MM.1S (cell line): ENCODE measurements at regions not wholly inside any gene's neighbourhood (a gene's known extent, or its start where the extent isn't known, plus 50 kb on each side); places are given as distances from the start of the nearest gene placed in this dataset.

ENCODE experiments used
- DNase-seq: peaks from one replicate; pipeline ENCODE4 v3.0.0-alpha.2; 2015
- H2AFZ ChIP-seq: fragments of 300-600 bp; sonication (generic); 2 replicates; pipeline ENCODE4 v1.6.0; 2016; ENCODE audit warnings: antibody characterized with exemption, low read length
- H3F3A ChIP-seq: fragments of 300-600 bp; sonication (generic); 2 replicates; pipeline ENCODE4 v1.6.1; 2016; ENCODE audit warnings: mild to moderate bottlenecking, antibody characterized with exemption, low read length, moderate library complexity, mixed read lengths; ENCODE audit not compliant: insufficient read depth
- H3K27ac ChIP-seq: fragments of 300-600 bp; sonication (generic); 2 replicates; pipeline ENCODE4 v1.5.1; 2016; ENCODE audit warnings: mild to moderate bottlenecking, low read length
- H3K27me3 ChIP-seq: fragments of 300-600 bp; sonication (generic); replicated peaks from 2 replicates; pipeline ENCODE4 v1.6.0; 2016; ENCODE audit warnings: low read length; ENCODE audit not compliant: insufficient read depth
- H3K36me3 ChIP-seq: fragments of 300-600 bp; sonication (generic); replicated peaks from 2 replicates; pipeline ENCODE4 v1.6.1; 2016; ENCODE audit warnings: mild to moderate bottlenecking, low read length, mixed read lengths; ENCODE audit not compliant: insufficient read depth
- H3K4me1 ChIP-seq: fragments of 300-600 bp; sonication (generic); 2 replicates; pipeline ENCODE4 v1.6.1; 2016; ENCODE audit warnings: low read length, mixed read lengths
- H3K4me2 ChIP-seq: fragments of 300-600 bp; sonication (generic); 2 replicates; pipeline ENCODE4 v1.6.0; 2016; ENCODE audit warnings: low read depth, low read length
- H3K4me3 ChIP-seq: fragments of 300-600 bp; sonication (generic); 2 replicates; pipeline ENCODE4 v1.5.1; 2016; ENCODE audit warnings: low read length, mixed read lengths
- H3K79me2 ChIP-seq: fragments of 300-600 bp; sonication (generic); 2 replicates; pipeline ENCODE4 v1.6.1; 2016; ENCODE audit warnings: mixed run types, low read length, mixed read lengths
- H3K9ac ChIP-seq: fragments of 300-600 bp; sonication (generic); 2 replicates; pipeline ENCODE4 v1.6.1; 2016; ENCODE audit warnings: low read length, mixed read lengths
- H3K9me2 ChIP-seq: fragments of 300-600 bp; sonication (generic); replicated peaks from 2 replicates; pipeline ENCODE4 v1.6.1; 2016; ENCODE audit warnings: mild to moderate bottlenecking, low read length, mixed read lengths; ENCODE audit not compliant: insufficient read depth
- H3K9me3 ChIP-seq: fragments of 300-600 bp; sonication (generic); replicated peaks from 2 replicates; pipeline ENCODE4 v1.6.1; 2016; ENCODE audit warnings: mild to moderate bottlenecking, low read length, mixed read lengths; ENCODE audit not compliant: insufficient read depth
- H4K20me1 ChIP-seq: fragments of 300-600 bp; sonication (generic); 2 replicates; pipeline ENCODE4 v1.6.1; 2016; ENCODE audit warnings: mild to moderate bottlenecking, low read length, moderate library complexity, mixed read lengths; ENCODE audit not compliant: insufficient read depth
- EZH2 ChIP-seq: fragments of 300-600 bp; sonication (generic); optimal IDR thresholded peaks from 2 replicates; pipeline ENCODE3; 2017; ENCODE audit warnings: low read depth, mild to moderate bottlenecking, antibody characterized with exemption, low read length, mixed read lengths
- EZH2phosphoT487 ChIP-seq: fragments of 300-600 bp; sonication (generic); IDR thresholded peaks from 2 replicates; pipeline ENCODE4 v1.6.1; 2018; ENCODE audit warnings: antibody characterized with exemption, low read length
- TF ChIP-seq, protein P1 (sequence below): fragments of 300-600 bp; sonication (generic); IDR thresholded peaks from 2 replicates; pipeline ENCODE4 v1.5.1; 2016; ENCODE audit warnings: antibody characterized with exemption, low read length, mixed read lengths

DNA sequence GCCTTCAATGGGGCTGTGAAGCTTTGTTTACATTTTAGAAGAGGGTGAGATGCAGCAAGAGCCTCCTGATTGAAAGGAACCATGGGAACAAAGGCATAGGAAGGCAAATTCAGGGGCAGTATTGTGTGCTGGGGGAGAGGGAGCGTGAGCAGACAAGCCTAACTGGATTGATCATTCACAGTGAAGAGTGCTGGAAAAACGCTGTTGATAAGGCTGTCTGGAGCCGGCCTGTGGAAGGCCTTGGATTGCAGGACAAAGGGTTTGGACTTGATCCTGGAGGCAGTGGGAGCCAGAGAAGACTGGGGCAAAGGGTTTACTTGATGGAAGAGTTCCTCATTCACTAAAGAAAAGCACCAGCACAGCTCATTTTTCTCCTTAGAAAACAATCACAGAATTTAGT, 160.5 kb downstream of the PAH start:
- no peaks in the 10 kb centered on the region for H3K9me3 ChIP-seq
- no peak overlapping the region for H2AFZ ChIP-seq

DNA sequence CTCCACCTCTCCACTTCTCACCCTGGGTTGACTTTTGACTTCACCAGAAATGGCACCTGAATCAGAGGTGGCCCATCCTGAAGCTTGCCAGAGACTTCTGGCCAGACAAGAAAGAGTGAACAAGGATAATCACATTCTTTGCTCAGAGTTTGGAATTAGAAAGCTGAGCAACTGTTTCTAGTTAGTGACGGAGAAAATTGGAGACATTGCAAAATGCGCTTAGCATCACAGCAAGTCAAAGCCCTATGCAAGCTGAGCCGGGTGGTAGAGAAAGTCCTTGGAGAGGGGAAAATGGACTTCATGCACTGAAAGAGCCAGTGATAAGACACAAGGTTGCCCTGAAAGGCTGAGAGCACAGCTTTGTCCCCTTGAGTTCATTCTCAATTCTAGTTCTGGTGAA, 161.8 kb downstream of the PAH start:
- Histone ChIP-seq H2AFZ (no peak overlapping the region), H3K79me2 (no peaks in the 10 kb centered on the region), H3K9me2 (no peaks in the 10 kb centered on the region), H3K9me3 (no peaks in the 10 kb centered on the region), H3K4me1 (no peaks in the 10 kb centered on the region), H3F3A (no peaks in the 10 kb centered on the region), H4K20me1 (no peaks in the 10 kb centered on the region), H3K9ac (no peak overlapping the region), H3K36me3 (no peaks in the 10 kb centered on the region), H3K27ac (no peak overlapping the region), H3K27me3 (no peaks in the 10 kb centered on the region), H3K4me3 (no peak overlapping the region), H3K4me2 (no peak overlapping the region)
- no peak for DNase-seq
- TF ChIP-seq EZH2phosphoT487 (no peak), EZH2 (no peak)
- TF ChIP-seq, protein P1, sequence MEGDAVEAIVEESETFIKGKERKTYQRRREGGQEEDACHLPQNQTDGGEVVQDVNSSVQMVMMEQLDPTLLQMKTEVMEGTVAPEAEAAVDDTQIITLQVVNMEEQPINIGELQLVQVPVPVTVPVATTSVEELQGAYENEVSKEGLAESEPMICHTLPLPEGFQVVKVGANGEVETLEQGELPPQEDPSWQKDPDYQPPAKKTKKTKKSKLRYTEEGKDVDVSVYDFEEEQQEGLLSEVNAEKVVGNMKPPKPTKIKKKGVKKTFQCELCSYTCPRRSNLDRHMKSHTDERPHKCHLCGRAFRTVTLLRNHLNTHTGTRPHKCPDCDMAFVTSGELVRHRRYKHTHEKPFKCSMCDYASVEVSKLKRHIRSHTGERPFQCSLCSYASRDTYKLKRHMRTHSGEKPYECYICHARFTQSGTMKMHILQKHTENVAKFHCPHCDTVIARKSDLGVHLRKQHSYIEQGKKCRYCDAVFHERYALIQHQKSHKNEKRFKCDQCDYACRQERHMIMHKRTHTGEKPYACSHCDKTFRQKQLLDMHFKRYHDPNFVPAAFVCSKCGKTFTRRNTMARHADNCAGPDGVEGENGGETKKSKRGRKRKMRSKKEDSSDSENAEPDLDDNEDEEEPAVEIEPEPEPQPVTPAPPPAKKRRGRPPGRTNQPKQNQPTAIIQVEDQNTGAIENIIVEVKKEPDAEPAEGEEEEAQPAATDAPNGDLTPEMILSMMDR, result no peak

More for the DNA sequence above, 160.5 kb downstream of the PAH start:
- Histone ChIP-seq H3K9ac (no peak overlapping the region), H3K79me2 (no peaks in the 10 kb centered on the region), H3K27me3 (no peaks in the 10 kb centered on the region), H3K36me3 (no peaks in the 10 kb centered on the region), H3K27ac (no peak overlapping the region), H3K4me3 (no peak overlapping the region), H3F3A (no peaks in the 10 kb centered on the region), H4K20me1 (no peaks in the 10 kb centered on the region), H3K4me2 (no peak overlapping the region), H3K4me1 (no peaks in the 10 kb centered on the region), H3K9me2 (no peaks in the 10 kb centered on the region)
- no peak for TF ChIP-seq EZH2
- DNase-seq, result no peak

DNA sequence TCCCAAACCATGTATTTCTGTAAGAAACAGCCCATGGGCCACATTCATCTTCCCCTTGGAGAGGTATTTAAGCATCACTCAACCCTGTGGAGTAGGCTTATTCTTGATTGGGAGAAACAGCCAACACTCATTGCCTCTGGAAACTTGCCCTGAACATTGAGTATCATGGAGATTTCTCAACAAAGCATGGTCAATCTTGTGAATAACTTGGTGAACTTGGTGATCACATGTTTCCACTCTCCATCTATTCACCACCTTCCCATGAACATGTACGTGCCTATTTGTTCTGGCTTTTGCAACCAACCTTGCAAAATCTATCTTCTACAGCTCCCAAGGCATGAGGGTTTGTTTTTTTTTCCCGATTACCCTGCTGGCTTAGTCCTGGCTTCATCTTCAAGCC, 163.2 kb downstream of the PAH start:
- no peak for TF ChIP-seq EZH2
- TF ChIP-seq, protein P1, result no peak
- TF ChIP-seq EZH2phosphoT487, result no peak
- DNase-seq, result no peak
- H3K9ac ChIP-seq, result no peak overlapping the region
- H3K4me2 ChIP-seq, result no peak overlapping the region
- no peaks in the 10 kb centered on the region for H3K79me2 ChIP-seq
- no peaks in the 10 kb centered on the region for H3K9me2 ChIP-seq
- no peak overlapping the region for H3K4me3 ChIP-seq
- H3K9me3 ChIP-seq, result no peaks in the 10 kb centered on the region
- H2AFZ ChIP-seq, result no peak overlapping the region
- no peaks in the 10 kb centered on the region for H3F3A ChIP-seq
- no peaks in the 10 kb centered on the region for H4K20me1 ChIP-seq
- no peak overlapping the region for H3K27ac ChIP-seq
- no peaks in the 10 kb centered on the region for H3K4me1 ChIP-seq
- no peaks in the 10 kb centered on the region for H3K36me3 ChIP-seq
- no peaks in the 10 kb centered on the region for H3K27me3 ChIP-seq

DNA sequence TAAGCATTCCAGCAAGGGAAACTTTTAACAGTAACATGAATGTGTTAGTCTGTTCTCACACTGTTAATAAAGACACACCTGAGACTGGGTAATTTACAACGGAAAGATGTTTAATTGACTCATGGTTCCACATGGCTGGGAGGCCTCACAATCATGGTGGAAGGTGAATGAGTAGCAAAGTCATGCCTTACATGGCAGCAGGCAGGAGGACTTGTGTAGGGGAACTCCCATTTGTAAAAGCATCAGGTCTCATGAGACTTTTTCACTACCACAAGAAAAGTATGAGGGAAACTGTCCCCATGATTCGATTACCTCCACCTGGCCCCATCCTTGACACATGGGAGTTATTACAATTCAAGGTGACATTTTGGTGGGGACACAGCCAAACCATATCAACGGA, 168.3 kb downstream of the PAH start:
- Histone ChIP-seq H4K20me1 (no peaks in the 10 kb centered on the region), H3K4me3 (no peak overlapping the region), H3K9me2 (no peaks in the 10 kb centered on the region), H3F3A (no peaks in the 10 kb centered on the region), H3K4me2 (no peak overlapping the region), H3K9me3 (no peaks in the 10 kb centered on the region), H3K79me2 (no peaks in the 10 kb centered on the region), H3K36me3 (no peaks in the 10 kb centered on the region), H3K27ac (no peak overlapping the region), H3K27me3 (no peaks in the 10 kb centered on the region), H3K9ac (no peak overlapping the region), H3K4me1 (no peaks in the 10 kb centered on the region), H2AFZ (no peak overlapping the region)
- TF ChIP-seq, protein P1, result no peak
- TF ChIP-seq EZH2, result no peak
- no peak for TF ChIP-seq EZH2phosphoT487
- DNase-seq, result no peak
